GM23338 (cell line): ENCODE measurements at regions not wholly inside any gene's neighbourhood (a gene's known extent, or its start where the extent isn't known, plus 50 kb on each side); places are given as distances from the start of the nearest gene placed in this dataset.

Experiments used
- CTCF ChIP-seq, 2 experiments: fragments of 200-600 bp in 1 of 2; sonication (generic) in 1 of 2; conservative IDR thresholded peaks; 2 replicates each; pipeline versions ENCODE4 v1.5.1 to v1.6.1; 2016 to 2017; ENCODE audit warnings: antibody characterized with exemption in 2 of 2, low read depth in 2 of 2, mild to moderate bottlenecking in 2 of 2, moderate library complexity in 1 of 2
- EZH2 ChIP-seq: fragments of 200-600 bp; sonication (generic); IDR thresholded peaks from one replicate; pipeline ENCODE4 v1.8.0; 2017; ENCODE audit warnings: antibody characterized with exemption, mild to moderate bottlenecking, low read depth; ENCODE audit not compliant: unreplicated experiment

- TF ChIP-seq CTCF (conservative IDR thresholded peaks at IDR 0.05; ENCODE audit: low read depth in 2 of 2), result no peak
- TF ChIP-seq EZH2, result no peak
Measured at GRCh38 chr19:29303069-29303718, 90.2 kb upstream of the UQCRFS1 start.
